MG63 (cell line): ENCODE measurements at regions not wholly inside any gene's neighbourhood (a gene's known extent, or its start where the extent isn't known, plus 50 kb on each side); places are given as distances from the start of the nearest gene placed in this dataset.
A peak's percentile ranks its signal among the peaks of the same experiment; 100 is the strongest.

Source experiments
- DNase-seq: peaks from one replicate; pipeline ENCODE4 v3.0.0-alpha.2; 2020
- H3K27me3 ChIP-seq: fragments of 250-450 bp; sonication (Bioruptor Pico); 2 replicates; pipeline ENCODE4 v1.5.1; 2020; ENCODE audit warnings: mild to moderate bottlenecking, moderate library complexity
- H3K36me3 ChIP-seq: fragments of 250-450 bp; sonication (Bioruptor Pico); 2 replicates; pipeline ENCODE4 v1.5.1; 2020; ENCODE audit warnings: mild to moderate bottlenecking, moderate library complexity
- H3K4me3 ChIP-seq: fragments of 250-450 bp; sonication (Bioruptor Pico); 2 replicates; pipeline ENCODE4 v1.5.1; 2020; ENCODE audit warnings: mild to moderate bottlenecking, moderate library complexity
- H3K9me3 ChIP-seq: fragments of 250-450 bp; sonication (Bioruptor Pico); 2 replicates; pipeline ENCODE4 v1.5.1; 2020; ENCODE audit warnings: mild to moderate bottlenecking, moderate library complexity

GRCh38 chr6:168159506-168159905 lies 80.5 kb upstream of the FRMD1 start:
- H3K4me3 ChIP-seq = no peak overlapping the region
- DNase-seq = no peak
- H3K27me3 ChIP-seq = no peaks in the 10 kb centered on the region
- H3K9me3 ChIP-seq = no peaks in the 10 kb centered on the region
- H3K36me3 ChIP-seq = no peaks in the 10 kb centered on the region

- Histone ChIP-seq H3K27me3 (no peaks in the 10 kb centered on the region), H3K9me3 (no peaks in the 10 kb centered on the region), H3K36me3 (no peaks in the 10 kb centered on the region), H3K4me3 (no peak overlapping the region)
- DNase-seq = no peak
Observed at GRCh38 chr6:168158980-168159349, 80.0 kb upstream of the FRMD1 start.

GRCh38 chr6:168158213-168158979 lies 79.4 kb upstream of the FRMD1 start:
- Histone ChIP-seq H3K27me3 (no peaks in the 10 kb centered on the region), H3K36me3 (no peaks in the 10 kb centered on the region), H3K9me3 (no peaks in the 10 kb centered on the region), H3K4me3 (no peak overlapping the region)
- peak; percentile 31 for DNase-seq

- Histone ChIP-seq H3K27me3 (no peaks in the 10 kb centered on the region), H3K4me3 (no peak overlapping the region), H3K36me3 (no peaks in the 10 kb centered on the region), H3K9me3 (no peaks in the 10 kb centered on the region)
- peak; percentile 96 for DNase-seq
Observed at GRCh38 chr6:168157272-168158212, 78.5 kb upstream of the FRMD1 start.

GRCh38 chr6:168156742-168157265 lies 77.8 kb upstream of the FRMD1 start:
- Histone ChIP-seq H3K27me3 (no peaks in the 10 kb centered on the region), H3K4me3 (no peak overlapping the region), H3K9me3 (no peaks in the 10 kb centered on the region), H3K36me3 (no peaks in the 10 kb centered on the region)
- DNase-seq = no peak

GRCh38 chr6:168155821-168156741 lies 77.1 kb upstream of the FRMD1 start:
- no peaks in the 10 kb centered on the region for H3K36me3 ChIP-seq
- H3K4me3 ChIP-seq = no peak overlapping the region
- no peaks in the 10 kb centered on the region for H3K27me3 ChIP-seq
- H3K9me3 ChIP-seq = no peaks in the 10 kb centered on the region
- no peak for DNase-seq

- Histone ChIP-seq H3K4me3 (no peak overlapping the region), H3K9me3 (no peaks in the 10 kb centered on the region), H3K36me3 (no peaks in the 10 kb centered on the region), H3K27me3 (no peaks in the 10 kb centered on the region)
- DNase-seq = peak; percentile 50
Observed at GRCh38 chr6:168155193-168155592, 76.2 kb upstream of the FRMD1 start.

- Histone ChIP-seq H3K36me3 (no peaks in the 10 kb centered on the region), H3K4me3 (no peak overlapping the region), H3K9me3 (no peaks in the 10 kb centered on the region), H3K27me3 (no peaks in the 10 kb centered on the region)
- DNase-seq = no peak
Observed at GRCh38 chr6:168154263-168154917, 75.4 kb upstream of the FRMD1 start.

- DNase-seq = no peak
- H3K9me3 ChIP-seq = no peaks in the 10 kb centered on the region
- H3K4me3 ChIP-seq = no peak overlapping the region
- no peaks in the 10 kb centered on the region for H3K36me3 ChIP-seq
- H3K27me3 ChIP-seq = no peaks in the 10 kb centered on the region
Observed at GRCh38 chr6:168153553-168153952, 74.5 kb upstream of the FRMD1 start.

- no peak overlapping the region for H3K4me3 ChIP-seq
- DNase-seq = no peak
- H3K9me3 ChIP-seq = no peaks in the 10 kb centered on the region
- no peaks in the 10 kb centered on the region for H3K36me3 ChIP-seq
- no peaks in the 10 kb centered on the region for H3K27me3 ChIP-seq
Observed at GRCh38 chr6:168152980-168153379, 74.0 kb upstream of the FRMD1 start.

GRCh38 chr6:168152306-168152963 lies 73.4 kb upstream of the FRMD1 start:
- Histone ChIP-seq H3K36me3 (no peaks in the 10 kb centered on the region), H3K27me3 (no peaks in the 10 kb centered on the region), H3K4me3 (no peak overlapping the region), H3K9me3 (no peaks in the 10 kb centered on the region)
- no peak for DNase-seq

GRCh38 chr6:168150551-168151320 lies 71.7 kb upstream of the FRMD1 start:
- Histone ChIP-seq H3K27me3 (no peaks in the 10 kb centered on the region), H3K4me3 (no peak overlapping the region), H3K9me3 (no peaks in the 10 kb centered on the region), H3K36me3 (no peaks in the 10 kb centered on the region)
- DNase-seq = no peak

- no peak overlapping the region for H3K4me3 ChIP-seq
- H3K9me3 ChIP-seq = no peaks in the 10 kb centered on the region
- no peaks in the 10 kb centered on the region for H3K36me3 ChIP-seq
- no peak for DNase-seq
- no peaks in the 10 kb centered on the region for H3K27me3 ChIP-seq
Observed at GRCh38 chr6:168149015-168149414, 70.0 kb upstream of the FRMD1 start.

- H3K9me3 ChIP-seq = no peaks in the 10 kb centered on the region
- no peak overlapping the region for H3K4me3 ChIP-seq
- no peaks in the 10 kb centered on the region for H3K27me3 ChIP-seq
- H3K36me3 ChIP-seq = no peaks in the 10 kb centered on the region
- no peak for DNase-seq
Observed at GRCh38 chr6:168148231-168148849, 69.3 kb upstream of the FRMD1 start.
